Stimulated activated CD4-positive, alpha-beta T cell treated with anti-CD3 and anti-CD28 coated beads, Interleukin-15, amount 100 ng/mL, for 24 hours (primary cell): ENCODE measurements at regions not wholly inside any gene's neighbourhood (a gene's known extent, or its start where the extent isn't known, plus 50 kb on each side); places are given as distances from the start of the nearest gene placed in this dataset.
"Not testable (repeated sequence)": the region's sequence is repeated elsewhere in the genome, so short reads cannot be mapped to it uniquely, and the experiment has no call there.

Experiments
- DNase-seq: peaks from one replicate; pipeline ENCODE4 v3.0.0-alpha.2; 2020

DNA sequence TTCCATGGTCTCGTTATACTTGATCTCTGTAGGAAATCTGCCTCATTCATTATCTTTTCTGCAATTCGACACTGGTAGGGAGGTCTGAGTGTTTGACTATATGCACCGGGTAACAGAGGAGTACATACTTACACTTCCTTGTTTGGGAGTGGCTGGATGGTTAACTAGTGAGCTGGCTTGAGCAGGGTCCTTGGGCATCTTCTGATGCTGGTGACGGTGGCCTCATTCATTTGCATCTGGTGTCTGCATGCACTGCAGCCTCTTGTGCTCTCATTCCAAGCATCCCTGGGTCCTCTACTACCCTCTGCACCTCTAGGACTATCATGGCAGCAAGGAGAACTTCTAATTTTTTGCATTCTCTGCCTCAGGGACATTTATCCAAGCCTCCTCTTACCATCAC is 100.0 kb upstream of the TCF4 start:
- DNase-seq = no peak

DNA sequence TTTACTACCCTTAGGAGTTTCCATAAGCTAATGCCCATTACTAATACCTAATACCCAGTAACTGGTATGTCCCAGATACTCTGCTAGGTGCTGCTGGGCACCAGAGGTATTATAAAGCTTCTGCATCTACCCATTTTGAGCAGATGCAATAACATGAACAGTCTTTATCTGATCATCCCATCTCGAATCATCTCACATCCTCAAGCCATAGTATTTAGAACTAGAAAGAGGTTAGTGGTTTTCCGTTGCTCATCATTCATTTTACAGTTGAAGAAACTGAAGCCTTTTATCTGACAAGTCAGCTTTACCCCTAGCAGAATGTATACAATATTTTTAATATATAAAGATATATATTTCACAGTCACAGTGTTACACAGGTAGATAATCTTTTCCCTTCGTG is 99.1 kb upstream of the TCF4 start:
- no peak for DNase-seq

DNA sequence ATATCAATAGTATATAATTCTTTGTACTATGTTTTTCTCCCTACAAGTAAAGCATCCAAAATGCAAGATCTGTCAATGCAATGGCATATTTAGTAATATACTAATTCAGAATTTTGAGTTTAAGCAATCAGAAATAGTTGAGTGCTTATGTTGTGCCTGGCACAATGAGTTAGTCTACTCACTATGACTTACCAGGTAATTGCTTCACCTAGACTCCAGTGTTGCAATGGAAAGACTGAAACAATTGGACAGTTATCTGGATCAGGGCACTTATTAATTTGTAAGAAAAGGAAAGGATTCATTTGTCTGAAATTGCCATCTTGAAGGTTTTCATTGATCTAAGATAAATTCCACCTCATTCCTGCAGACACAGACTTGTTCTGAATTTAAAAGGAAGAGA is 97.6 kb upstream of the TCF4 start:
- no peak for DNase-seq

DNA sequence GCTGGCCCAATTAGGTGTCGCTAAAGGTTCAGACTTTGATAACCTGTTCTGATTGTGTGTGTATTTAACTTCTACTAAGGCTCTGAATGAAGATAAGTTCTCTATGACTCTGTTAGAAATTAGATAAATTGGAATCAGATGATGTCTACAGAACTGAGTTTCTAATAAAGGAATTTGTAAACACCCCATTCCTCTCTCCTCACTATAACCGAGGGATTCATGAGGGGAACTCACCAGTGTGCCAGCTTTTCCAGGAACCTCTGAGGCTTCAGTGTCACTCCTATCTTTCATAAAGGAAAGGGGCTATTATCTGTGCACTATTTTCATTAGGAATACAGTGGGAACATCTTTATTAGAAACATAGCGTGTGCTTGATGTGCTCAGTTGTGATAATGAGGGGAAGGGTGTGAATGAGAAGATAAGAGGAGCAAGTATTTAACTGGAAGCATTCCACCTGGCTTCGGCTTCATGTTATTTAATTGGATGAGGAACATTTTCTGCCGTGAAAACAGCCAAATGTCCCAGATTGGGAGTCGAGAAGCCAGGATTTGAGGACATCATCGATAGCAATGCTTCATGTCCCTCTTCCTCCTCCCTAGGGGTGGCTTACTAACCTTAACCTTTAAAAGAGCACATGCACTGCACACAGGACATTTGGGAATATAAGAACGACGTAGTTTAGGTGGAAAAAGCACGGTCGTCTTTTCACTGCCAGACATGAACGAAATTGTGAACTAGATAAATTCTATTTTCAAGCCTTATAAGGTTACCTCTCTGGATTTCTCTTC is 84.8 kb upstream of the TCF4 start:
- DNase-seq = no peak

DNA sequence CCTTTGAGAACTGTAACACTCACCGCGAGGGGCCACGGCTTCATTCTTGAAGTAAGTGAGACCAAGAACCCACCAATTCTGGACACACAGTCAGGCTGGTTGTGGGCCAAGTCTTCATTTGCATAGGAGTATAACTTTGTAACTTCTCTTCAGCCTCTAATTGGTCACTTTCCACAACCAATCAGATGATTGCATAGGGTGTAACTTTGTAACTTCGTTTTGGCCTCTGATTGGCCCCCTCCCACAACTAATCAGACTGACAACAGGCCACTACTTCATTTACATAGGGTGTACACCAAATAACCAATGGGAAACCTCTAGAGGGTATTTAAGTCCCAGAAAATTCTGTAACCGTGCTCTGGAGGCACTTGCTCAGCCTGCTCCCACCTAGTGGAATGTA is 77.5 kb upstream of the TCF4 start:
- no peak for DNase-seq

DNA sequence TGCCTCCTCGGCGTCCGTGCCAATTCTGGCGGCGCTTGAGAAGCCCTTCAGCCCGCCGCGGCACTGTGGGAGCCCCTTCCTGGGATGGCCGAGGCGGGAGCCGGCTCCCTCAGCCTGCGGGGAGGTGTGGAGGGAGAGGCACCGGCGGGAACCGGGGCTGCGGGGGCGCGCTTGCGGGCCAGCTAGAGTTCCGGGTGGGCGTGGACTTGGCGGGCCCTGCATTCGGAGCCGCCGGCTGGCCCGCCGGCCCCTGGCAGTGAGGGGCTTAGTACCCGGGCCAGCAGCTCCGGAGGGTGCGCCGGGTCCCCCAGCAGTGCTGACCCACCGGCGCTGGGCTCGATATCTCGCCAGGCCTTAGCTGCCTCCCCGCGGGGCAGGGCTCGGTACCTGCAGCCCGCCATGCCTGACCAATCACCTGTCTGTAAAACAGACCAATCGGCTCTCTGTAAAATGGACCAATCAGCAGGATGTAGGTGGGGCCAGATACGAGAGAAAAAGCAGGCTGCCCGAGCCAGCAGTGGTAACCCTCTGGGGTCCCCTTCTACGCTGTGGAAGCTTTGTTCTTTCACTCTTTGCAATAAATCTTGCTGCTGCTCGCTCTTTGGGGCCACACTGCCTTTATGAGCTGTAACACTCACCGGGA is 76.9 kb upstream of the TCF4 start:
- DNase-seq = not testable (repeated sequence)

DNA sequence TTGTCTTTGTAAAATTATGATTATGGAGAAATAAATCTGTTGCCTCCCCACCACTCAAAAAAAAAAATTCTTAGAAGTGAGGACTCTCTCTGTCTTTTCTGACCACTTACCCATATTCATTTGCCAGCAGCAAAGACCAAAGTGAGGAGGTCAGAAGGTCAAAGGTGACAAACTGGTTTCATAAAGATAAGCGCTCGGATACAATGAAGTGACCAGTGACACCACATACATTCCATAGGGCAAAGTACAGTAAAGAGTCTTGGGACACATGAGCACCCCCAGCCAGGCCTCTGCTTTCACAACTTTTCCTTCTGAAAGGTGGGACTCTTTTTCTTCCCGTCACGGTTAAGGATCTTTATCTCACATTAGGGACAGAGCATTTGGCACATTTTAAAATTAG is 75.9 kb upstream of the TCF4 start:
- no peak for DNase-seq

DNA sequence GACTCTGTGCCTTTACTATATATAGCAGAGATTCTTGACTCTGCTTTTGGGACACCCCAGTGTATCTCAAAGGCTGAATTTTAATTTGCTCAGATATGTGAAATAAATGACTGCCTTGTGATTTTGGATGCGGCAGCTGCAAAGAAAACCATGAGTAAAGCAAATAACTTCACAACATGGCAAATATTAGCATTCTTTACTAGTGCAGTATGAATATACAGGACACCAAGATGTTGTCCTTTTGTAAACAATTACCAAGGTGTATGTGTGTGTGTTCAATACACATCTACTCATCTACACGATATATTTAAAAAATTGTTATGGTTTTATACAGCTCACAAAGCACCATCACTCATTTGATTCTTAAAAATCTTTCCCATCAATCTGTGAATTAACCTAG is 70.6 kb upstream of the TCF4 start:
- no peak for DNase-seq

DNA sequence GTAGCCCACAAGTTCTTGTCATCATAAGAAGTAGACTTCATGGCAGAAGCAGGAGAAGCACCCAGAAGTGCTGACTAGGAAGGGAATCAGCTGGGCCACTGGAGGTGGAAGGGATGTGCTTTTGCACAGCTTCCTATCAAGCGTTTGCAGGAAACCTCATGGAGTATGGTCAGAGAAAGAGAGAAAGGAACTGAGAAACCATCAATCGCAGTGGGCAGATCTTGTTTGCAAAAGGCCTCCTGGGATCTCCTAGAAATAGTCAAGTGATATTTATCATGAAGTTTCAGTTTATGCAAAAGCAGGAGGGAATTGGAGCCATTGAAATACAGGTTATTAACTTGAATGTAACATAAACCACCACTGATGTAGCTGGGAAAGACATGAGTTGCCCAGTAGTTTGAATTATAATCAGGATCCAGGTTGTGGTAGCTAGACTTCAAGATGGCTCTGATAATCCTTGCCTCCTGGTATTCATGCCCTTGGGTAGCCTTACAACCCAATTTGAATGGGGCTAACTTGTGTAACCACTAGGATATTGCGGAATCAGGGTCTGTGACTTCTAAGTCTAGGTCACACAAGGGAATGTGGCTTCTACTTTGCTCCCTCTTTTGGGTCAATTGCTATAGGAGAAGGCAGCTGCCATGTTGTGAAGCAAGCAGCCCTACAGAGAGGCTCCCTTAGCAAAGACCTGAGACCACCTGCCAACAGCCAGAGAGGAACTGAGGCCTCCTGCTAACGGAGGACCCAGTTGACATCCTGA is 69.8 kb upstream of the TCF4 start:
- DNase-seq = no peak

DNA sequence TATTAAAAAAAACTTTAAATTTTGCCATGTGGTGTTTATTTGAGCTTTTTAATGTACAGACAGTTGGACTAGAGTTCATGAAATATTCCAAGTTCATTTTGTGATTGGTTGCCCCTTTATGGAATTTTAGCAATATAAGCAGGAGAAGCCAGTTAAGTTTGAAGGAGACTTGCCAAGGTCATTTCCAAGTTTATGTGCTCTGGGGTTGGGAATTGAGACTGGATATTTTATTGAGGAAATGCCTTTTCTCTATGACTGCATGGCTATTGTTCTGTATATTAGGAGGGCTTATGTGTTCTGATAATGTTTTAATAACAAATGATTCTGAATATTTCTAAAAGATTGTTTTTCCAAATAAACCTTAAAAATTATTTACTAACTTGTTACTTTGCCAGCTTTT is 67.0 kb upstream of the TCF4 start:
- DNase-seq = no peak

DNA sequence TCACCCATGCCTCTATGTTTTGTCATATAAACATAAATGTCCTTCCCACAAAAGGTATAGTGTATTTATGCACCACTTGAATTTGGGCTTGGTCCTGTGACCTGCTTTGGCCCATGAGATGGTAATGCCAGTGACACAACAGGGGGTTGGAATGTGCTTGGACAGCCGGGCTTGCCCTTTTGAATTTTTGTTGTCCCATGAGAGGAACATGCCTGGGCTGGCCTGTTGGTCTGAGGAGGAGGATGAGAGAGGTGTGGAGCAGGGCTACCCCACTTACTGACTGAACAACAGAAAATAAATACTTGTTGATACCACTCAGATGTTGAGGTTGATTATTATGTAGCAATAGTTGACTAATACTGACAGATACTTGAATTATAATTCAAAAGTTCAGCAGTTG is 63.2 kb upstream of the TCF4 start:
- DNase-seq = no peak

DNA sequence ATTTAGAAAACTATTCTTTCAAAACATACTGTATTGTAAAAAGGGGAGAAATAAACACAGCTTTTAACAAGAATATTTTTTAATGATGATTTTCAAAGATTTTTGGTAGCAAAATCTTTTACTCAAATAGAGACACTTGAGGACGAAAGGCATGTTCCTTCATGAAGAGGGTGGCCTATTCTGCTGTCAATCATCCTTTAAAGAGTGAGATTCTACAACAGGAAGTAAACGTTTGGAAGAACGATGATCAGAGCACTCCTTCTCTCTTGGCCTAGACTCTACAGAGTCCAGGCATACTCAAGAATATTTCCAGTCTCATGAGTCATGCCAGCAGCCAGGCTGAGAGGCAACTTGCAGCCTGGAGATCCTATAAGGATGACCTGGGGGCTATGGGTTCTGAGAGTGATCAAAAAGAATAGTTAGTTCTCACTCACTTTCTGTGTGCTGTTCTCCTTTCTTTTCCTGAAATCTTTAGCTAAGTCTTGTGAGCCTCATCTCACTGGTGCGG is 62.4 kb upstream of the TCF4 start:
- DNase-seq = no peak

DNA sequence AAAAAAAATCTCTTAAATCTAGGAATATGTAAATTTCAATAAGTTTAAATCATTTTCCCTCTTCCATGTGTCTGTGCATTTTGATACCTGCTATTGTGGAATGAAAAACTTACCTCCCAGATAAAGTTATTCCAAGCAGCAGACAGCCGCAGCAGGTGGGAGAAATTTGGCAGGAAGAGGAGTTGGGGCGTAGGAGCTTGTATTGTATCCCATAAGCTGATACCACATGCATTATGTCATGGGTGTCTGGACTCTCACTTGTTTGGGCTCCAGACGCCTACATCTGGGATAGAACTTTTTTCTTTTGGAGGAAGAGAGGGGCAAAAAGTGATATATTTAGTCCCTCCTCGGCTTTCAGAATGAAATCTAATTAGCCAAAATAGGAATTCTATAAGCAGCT is 59.3 kb upstream of the TCF4 start:
- no peak for DNase-seq

DNA sequence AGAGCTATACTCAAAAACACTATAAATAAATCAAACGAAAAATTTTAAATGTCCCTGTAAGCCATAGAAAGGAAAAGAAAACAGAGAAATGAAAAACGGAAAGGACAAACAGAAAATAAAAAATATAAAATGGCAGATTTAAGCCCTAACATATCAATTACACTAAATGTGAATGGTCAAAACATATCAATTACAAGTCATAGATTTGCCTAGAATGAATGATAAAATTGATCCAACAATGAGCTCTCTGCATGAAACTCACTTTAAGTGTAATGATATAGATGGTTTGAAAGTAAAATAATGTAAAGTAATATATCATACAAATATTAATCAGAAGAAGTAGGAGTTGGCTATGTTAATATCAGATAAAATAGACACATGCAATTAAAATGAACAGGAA is 54.2 kb upstream of the TCF4 start:
- no peak for DNase-seq

DNA sequence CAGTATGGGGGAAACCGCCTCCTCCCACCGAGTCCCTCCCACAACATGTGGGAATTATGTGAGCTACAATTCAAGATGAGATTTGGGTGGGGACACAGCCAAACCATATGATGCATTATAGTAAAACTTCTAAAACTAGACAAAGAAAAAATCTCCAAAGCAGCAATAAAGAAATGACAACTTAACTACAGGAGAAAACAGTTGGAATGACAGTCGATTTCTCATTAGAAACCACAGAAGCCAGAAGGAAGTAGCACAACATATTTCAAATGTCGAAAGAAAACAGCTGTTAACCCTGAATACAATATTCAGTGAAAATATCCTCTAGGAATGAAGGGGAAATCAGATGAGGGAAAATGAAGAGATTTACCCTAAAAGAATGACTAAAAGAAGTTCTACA is 53.5 kb upstream of the TCF4 start:
- no peak for DNase-seq
